ENCODE measurements at regions not wholly inside any gene's neighbourhood (a gene's known extent, or its start where the extent isn't known, plus 50 kb on each side); places are given as distances from the start of the nearest gene placed in this dataset.

DNA sequence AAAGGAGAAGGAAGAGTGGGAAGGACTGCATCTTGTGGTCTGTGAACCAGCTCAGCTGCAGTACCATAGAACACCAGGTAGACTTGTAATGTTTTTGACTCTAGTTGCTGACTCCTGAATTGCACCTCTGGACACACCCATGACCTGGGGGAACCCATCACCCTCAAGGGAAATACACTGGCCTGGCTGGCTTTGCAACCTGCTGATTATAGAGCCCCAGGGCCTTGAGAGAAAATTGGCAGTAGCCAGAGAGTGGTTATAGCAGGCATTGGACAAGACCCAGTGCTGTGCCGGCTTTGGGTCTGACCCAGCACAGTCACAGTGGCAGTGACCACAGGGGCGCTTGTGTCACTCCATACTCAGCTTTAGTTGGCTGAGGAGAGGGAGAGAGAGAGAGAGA, 902.3 kb downstream of the GRID1 start:
- no peak for TF ChIP-seq CTCF (IDR thresholded peaks at IDR 0.05)
- TF ChIP-seq POLR2A (IDR thresholded peaks at IDR 0.05), result no peak
